Endothelial cell of umbilical vein (primary cell): ENCODE measurements at regions not wholly inside any gene's neighbourhood (a gene's known extent, or its start where the extent isn't known, plus 50 kb on each side); places are given as distances from the start of the nearest gene placed in this dataset.

Experiments
- CTCF ChIP-seq, 2 donors: IDR thresholded peaks; 1 replicate in 1 of 2; 2 replicates in 1 of 2; pipeline ENCODE4 v1.5.1; 2011; ENCODE audit warnings: low read length in 2 of 2, mild to moderate bottlenecking in 2 of 2, moderate library complexity in 2 of 2, control low read depth in 1 of 2, inconsistent platforms in 1 of 2, low read depth in 1 of 2; ENCODE audit not compliant: insufficient read depth in 1 of 2; ENCODE audit errors: extremely low read depth in 1 of 2
- POLR2A ChIP-seq: IDR thresholded peaks from 2 replicates; pipeline ENCODE4 v1.6.1; 2012; ENCODE audit warnings: low read depth, mild to moderate bottlenecking, control low read depth, low read length

DNA sequence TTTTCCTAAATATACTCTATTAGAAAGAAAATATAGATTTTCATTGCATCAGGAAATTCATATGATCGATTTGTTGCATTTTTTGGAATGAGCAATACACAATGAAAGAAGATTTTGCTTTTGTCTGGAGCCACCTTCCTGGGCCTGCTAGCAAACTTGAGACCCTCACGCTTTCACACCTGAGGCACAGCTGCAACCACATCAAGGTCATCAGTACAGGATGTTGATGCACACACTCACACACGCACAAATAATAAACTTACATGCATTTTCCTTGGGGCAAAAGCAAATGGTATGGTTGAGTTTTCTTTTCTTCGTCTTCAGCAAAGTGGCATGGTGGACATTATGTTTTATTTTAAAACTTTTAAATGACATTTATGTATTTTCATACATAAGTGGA, 64.8 kb upstream of the SATB1 start:
- TF ChIP-seq CTCF (IDR thresholded peaks at IDR 0.05; ENCODE audit: extremely low read depth in 1 of 2, insufficient read depth in 1 of 2, low read depth in 1 of 2, low read length in 2 of 2) (no peak), POLR2A (no peak)
